Natural killer cell (primary cell): ENCODE measurements at regions not wholly inside any gene's neighbourhood (a gene's known extent, or its start where the extent isn't known, plus 50 kb on each side); places are given as distances from the start of the nearest gene placed in this dataset.

Source experiments
- ATAC-seq, 3 donors: fragments of 150-1000 bp in 2 of 3; fragments of 200-7000 bp in 1 of 3; cut with Tn5 transposase; 1 replicate in 1 of 3; 2 replicates in 2 of 3; pipeline ENCODE4 v1.10.0; 2021; ENCODE audit warnings: mild to moderate bottlenecking in 2 of 3, moderate library complexity in 2 of 3
- DNase-seq, 2 donors: peaks; one replicate each; pipeline versions ENCODE4 v3.0.0 to v3.0.0-alpha.2; 2013 to 2021; ENCODE audit warnings: mixed read lengths in 1 of 2
- H3K27ac ChIP-seq: one replicate; pipeline ENCODE4 v1.5.1; 2013; ENCODE audit warnings: mild to moderate bottlenecking, low read length
- H3K27me3 ChIP-seq: one replicate; pipeline ENCODE4 v1.6.1; 2013; ENCODE audit warnings: low read length; ENCODE audit not compliant: control insufficient read depth, insufficient read depth
- H3K36me3 ChIP-seq: one replicate; pipeline ENCODE4 v1.6.1; 2013; ENCODE audit warnings: low read length; ENCODE audit not compliant: control insufficient read depth, insufficient read depth
- H3K4me1 ChIP-seq: one replicate; pipeline ENCODE4 v1.6.1; 2013; ENCODE audit warnings: low read length; ENCODE audit not compliant: control insufficient read depth, insufficient read depth
- H3K4me3 ChIP-seq: one replicate; pipeline ENCODE4 v1.5.1; 2013; ENCODE audit warnings: low read length
- H3K9me3 ChIP-seq: one replicate; pipeline ENCODE4 v1.6.1; 2013; ENCODE audit warnings: low read length; ENCODE audit not compliant: control insufficient read depth, insufficient read depth
- H3K27ac Mint-ChIP-seq, 2 donors: one replicate each; pipeline ENCODE4 v1.8.0; 2022; ENCODE audit warnings: mild to moderate bottlenecking in 2 of 2, mixed read lengths in 2 of 2, moderate library complexity in 1 of 2
- H3K27me3 Mint-ChIP-seq, 2 donors: one replicate each; pipeline ENCODE4 v1.8.0; 2022; ENCODE audit warnings: low read depth in 2 of 2, mixed read lengths in 2 of 2
- H3K36me3 Mint-ChIP-seq: one replicate; pipeline ENCODE4 v1.8.0; 2022; ENCODE audit warnings: mixed read lengths
- H3K4me1 Mint-ChIP-seq, 2 donors: one replicate each; pipeline ENCODE4 v1.8.0; 2022; ENCODE audit warnings: mixed read lengths in 2 of 2
- H3K4me3 Mint-ChIP-seq: one replicate; pipeline ENCODE4 v1.8.0; 2022; ENCODE audit warnings: mild to moderate bottlenecking, moderate library complexity, mixed read lengths
- H3K9me3 Mint-ChIP-seq, 2 donors: one replicate each; pipeline ENCODE4 v1.8.0; 2022; ENCODE audit warnings: mixed read lengths in 2 of 2
- WGBS: methylation state at CpG from one replicate; pipeline ENCODE4 v1.1.7; 2013; ENCODE audit warnings: missing lambda C conversion rate; ENCODE audit not compliant: insufficient coverage; 5-methylcytosine and 5-hydroxymethylcytosine counted together
- intact Hi-C: fragments of 100-400 bp; cut with micrococcal nuclease; formaldehyde crosslinking; loops from one replicate; pipeline ENCODE4 v1.14.2; 2022
- TF ChIP-seq, protein P1 (sequence below): fragments of 200-600 bp; IDR thresholded peaks from one replicate; pipeline ENCODE4 v1.8.0; 2022; ENCODE audit warnings: antibody characterized with exemption

DNA sequence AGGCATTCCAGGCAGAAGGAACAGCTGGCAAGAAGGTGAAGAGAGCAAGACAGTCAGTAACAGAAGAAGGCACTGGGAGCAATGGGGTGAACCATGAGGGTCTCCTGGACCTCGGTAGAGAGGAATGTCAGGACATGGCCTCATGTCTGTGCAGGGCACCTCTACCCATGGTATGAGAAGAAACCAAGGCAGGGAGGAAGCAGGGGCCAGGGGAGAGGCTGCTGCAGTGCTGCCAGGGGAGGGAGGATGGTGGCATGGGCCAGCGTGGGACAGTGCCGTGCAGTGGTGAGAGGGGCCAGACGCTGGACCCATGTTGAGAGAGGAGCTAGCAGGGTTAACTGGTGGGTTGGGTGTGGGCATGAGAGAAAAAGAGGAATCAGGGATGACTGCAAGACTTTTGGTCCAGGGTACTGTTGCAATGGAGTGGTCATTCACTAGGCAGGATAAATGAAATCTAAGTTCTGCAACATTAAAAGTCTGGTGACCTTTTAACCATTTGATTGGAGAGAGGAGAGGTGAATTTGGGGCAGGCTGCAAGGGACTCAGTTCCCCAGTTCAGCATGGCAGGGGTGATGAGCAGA is 577.6 kb downstream of the MATN1 start:
- Mint-ChIP-seq H3K4me3 (no peak overlapping the region), H3K9me3 (no peaks in the 10 kb centered on the region), H3K27me3 (peaks cover 17 to 23% of the 10 kb centered on the region in 2 donors), H3K36me3 (no peaks in the 10 kb centered on the region), H3K4me1 (peaks cover 0 to 6% of the 10 kb centered on the region in 2 donors), H3K27ac (no peak overlapping the region)
- Histone ChIP-seq H3K27ac (no peak overlapping the region), H3K36me3 (no peaks in the 10 kb centered on the region), H3K4me1 (no peaks in the 10 kb centered on the region), H3K4me3 (no peak overlapping the region), H3K9me3 (no peaks in the 10 kb centered on the region), H3K27me3 (no peaks in the 10 kb centered on the region)
- ATAC-seq: no peak
- TF ChIP-seq, protein P1, sequence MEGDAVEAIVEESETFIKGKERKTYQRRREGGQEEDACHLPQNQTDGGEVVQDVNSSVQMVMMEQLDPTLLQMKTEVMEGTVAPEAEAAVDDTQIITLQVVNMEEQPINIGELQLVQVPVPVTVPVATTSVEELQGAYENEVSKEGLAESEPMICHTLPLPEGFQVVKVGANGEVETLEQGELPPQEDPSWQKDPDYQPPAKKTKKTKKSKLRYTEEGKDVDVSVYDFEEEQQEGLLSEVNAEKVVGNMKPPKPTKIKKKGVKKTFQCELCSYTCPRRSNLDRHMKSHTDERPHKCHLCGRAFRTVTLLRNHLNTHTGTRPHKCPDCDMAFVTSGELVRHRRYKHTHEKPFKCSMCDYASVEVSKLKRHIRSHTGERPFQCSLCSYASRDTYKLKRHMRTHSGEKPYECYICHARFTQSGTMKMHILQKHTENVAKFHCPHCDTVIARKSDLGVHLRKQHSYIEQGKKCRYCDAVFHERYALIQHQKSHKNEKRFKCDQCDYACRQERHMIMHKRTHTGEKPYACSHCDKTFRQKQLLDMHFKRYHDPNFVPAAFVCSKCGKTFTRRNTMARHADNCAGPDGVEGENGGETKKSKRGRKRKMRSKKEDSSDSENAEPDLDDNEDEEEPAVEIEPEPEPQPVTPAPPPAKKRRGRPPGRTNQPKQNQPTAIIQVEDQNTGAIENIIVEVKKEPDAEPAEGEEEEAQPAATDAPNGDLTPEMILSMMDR: no peak
- 67% methylated on average over 4 of the region's 4 CpGs for WGBS
- no peak for DNase-seq
- intact Hi-C loops: no loop called here

DNA sequence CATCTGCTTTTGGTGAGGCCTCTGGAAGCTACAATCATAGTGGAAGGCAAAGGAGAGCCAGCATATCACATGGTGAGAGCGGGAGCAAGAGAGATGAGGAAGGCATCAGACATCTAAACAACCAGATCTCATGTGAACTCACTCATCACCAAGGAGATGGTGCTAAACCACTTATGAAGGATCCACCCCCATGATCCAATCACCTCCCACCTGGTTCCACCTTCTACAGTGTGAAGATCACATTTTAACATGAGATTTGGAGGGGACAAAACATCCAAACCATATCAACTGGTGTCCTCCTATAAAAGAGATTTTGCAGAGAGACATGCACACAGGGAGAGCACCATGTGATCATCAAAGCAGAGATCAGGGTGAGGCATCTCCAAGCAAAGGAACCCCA is 578.6 kb downstream of the MATN1 start:
- 100% methylated on average over 1 of the region's 1 CpG for WGBS
- Mint-ChIP-seq H3K27me3 (peaks cover 17 to 23% of the 10 kb centered on the region in 2 donors), H3K9me3 (no peaks in the 10 kb centered on the region), H3K4me1 (peaks cover 0 to 6% of the 10 kb centered on the region in 2 donors), H3K27ac (no peak overlapping the region), H3K36me3 (no peaks in the 10 kb centered on the region), H3K4me3 (no peak overlapping the region)
- no peaks in the 10 kb centered on the region for H3K4me1 ChIP-seq
- intact Hi-C loops: no loop called here
- TF ChIP-seq, protein P1: no peak
- DNase-seq: no peak
- no peak overlapping the region for H3K27ac ChIP-seq
- ATAC-seq: no peak
- no peaks in the 10 kb centered on the region for H3K36me3 ChIP-seq
- no peak overlapping the region for H3K4me3 ChIP-seq
- no peaks in the 10 kb centered on the region for H3K27me3 ChIP-seq
- H3K9me3 ChIP-seq: no peaks in the 10 kb centered on the region

DNA sequence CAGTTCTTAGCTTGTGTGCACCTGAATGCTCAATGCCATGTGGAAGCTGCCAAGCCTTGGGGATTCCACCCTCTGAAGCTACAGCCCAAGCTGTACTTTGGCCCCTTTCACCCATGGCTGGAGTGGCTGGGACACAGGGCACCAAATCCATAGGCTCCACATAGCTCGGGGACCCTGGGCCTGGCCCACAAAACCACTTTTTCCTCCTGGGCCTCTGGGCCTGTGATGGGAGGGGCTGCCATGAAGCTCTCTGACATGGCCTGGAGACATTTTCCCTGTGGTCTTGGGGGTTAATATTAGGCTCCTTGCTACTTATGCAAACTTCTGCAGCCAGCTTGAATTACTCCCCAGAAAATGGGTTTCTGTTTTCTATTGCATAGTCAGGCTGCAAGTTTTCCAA is 579.9 kb downstream of the MATN1 start:
- Mint-ChIP-seq H3K27me3 (peaks cover 17 to 23% of the 10 kb centered on the region in 2 donors), H3K4me3 (no peak overlapping the region), H3K9me3 (no peaks in the 10 kb centered on the region), H3K4me1 (peaks cover 0 to 6% of the 10 kb centered on the region in 2 donors), H3K36me3 (no peaks in the 10 kb centered on the region), H3K27ac (no peak overlapping the region)
- H3K4me1 ChIP-seq: no peaks in the 10 kb centered on the region
- intact Hi-C loops: no loop called here
- TF ChIP-seq, protein P1: no peak
- 75% methylated on average over 1 of the region's 1 CpG for WGBS
- H3K36me3 ChIP-seq: no peaks in the 10 kb centered on the region
- DNase-seq: no peak
- no peaks in the 10 kb centered on the region for H3K9me3 ChIP-seq
- no peak overlapping the region for H3K4me3 ChIP-seq
- no peak for ATAC-seq
- H3K27me3 ChIP-seq: no peaks in the 10 kb centered on the region
- H3K27ac ChIP-seq: no peak overlapping the region

DNA sequence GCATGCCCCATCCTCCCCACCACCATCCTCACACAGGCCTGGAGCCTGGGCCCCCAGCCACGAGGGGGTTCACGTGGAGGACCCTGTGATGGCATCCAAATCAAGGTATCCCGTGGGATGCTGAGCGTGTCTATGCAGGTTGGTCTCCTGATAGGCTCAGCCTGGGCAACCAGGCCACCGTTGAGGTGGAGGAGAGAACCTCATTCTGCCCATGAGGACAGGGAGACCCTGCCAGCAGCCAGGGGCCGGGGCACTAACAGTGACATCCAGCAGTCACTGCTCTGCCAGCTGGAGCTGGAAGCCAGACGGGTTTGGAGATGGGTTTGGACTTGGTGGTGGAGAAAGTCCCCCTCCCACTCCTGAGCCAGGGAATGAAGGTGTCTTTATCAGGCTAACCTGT is 582.8 kb downstream of the MATN1 start:
- no peak overlapping the region for H3K4me3 ChIP-seq
- no peak overlapping the region for H3K27ac Mint-ChIP-seq
- no peaks in the 10 kb centered on the region for H3K36me3 Mint-ChIP-seq
- no peaks in the 10 kb centered on the region for H3K27me3 ChIP-seq
- no peak overlapping the region for H3K27ac ChIP-seq
- no peaks in the 10 kb centered on the region for H3K9me3 Mint-ChIP-seq
- peaks cover 2 to 17% of the 10 kb centered on the region in 2 donors for H3K27me3 Mint-ChIP-seq
- WGBS: 92% methylated on average over 7 of the region's 7 CpGs
- H3K4me1 Mint-ChIP-seq: peaks cover 0 to 3% of the 10 kb centered on the region in 2 donors
- H3K4me3 Mint-ChIP-seq: no peak overlapping the region
- no peaks in the 10 kb centered on the region for H3K4me1 ChIP-seq
- ATAC-seq (no peak), DNase-seq (no peak)
- intact Hi-C loops: no loop called here
- no peaks in the 10 kb centered on the region for H3K36me3 ChIP-seq
- no peaks in the 10 kb centered on the region for H3K9me3 ChIP-seq
- TF ChIP-seq, protein P1: no peak
